ENCODE measurements at regions not wholly inside any gene's neighbourhood (a gene's known extent, or its start where the extent isn't known, plus 50 kb on each side); places are given as distances from the start of the nearest gene placed in this dataset.

DNA sequence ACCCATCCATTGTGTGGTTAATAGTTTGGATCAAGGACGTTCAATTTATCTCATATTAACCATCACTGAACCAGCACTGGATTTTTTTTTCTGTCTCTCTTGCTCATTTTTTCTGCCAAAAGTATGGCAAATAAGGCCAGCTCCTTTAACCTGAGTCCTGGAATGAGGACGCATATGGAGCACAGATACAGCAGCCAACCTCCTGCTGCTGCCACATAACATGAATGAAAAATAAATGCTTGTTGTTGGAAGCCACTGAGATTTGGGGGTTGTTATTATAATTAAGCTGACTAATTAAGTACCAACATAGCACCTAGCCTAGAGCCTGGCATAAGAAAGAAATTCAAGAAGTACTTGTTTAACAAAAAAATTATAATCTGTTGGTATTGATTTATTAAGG lies 335.3 kb upstream of the DUSP10 start:
- DNase-seq (ENCODE audit: low read depth) = no peak
- TF ChIP-seq, protein P1, sequence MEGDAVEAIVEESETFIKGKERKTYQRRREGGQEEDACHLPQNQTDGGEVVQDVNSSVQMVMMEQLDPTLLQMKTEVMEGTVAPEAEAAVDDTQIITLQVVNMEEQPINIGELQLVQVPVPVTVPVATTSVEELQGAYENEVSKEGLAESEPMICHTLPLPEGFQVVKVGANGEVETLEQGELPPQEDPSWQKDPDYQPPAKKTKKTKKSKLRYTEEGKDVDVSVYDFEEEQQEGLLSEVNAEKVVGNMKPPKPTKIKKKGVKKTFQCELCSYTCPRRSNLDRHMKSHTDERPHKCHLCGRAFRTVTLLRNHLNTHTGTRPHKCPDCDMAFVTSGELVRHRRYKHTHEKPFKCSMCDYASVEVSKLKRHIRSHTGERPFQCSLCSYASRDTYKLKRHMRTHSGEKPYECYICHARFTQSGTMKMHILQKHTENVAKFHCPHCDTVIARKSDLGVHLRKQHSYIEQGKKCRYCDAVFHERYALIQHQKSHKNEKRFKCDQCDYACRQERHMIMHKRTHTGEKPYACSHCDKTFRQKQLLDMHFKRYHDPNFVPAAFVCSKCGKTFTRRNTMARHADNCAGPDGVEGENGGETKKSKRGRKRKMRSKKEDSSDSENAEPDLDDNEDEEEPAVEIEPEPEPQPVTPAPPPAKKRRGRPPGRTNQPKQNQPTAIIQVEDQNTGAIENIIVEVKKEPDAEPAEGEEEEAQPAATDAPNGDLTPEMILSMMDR (IDR thresholded peaks at IDR 0.05; ENCODE audit: control insufficient read depth, extremely low read depth, insufficient read depth) = no peak
- H3K4me3 ChIP-seq (ENCODE audit: low read depth, low read length) = no peak overlapping the region

DNA sequence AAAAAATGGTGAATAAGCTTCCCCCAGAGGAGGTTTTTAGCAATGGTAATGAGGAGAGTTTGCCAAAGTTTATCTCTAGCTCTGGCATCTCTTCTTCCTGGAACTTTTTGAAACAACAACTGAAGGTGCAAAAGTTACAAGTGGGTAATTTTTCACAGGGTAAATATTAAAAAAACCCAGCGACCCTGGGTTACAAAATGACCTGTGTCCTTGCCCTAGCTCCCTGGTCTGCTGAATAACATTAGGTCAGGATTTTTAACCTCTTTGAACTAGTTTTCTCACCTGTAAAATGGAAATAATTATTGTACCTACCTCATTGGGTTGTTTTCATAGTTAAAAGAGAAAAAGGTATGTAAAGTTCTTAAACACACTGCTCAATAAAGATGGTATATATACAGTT lies 332.4 kb upstream of the DUSP10 start:
- TF ChIP-seq, protein P1 (IDR thresholded peaks at IDR 0.05; ENCODE audit: control insufficient read depth, extremely low read depth, insufficient read depth) = no peak
- no peak for DNase-seq (ENCODE audit: low read depth)
- no peak overlapping the region for H3K4me3 ChIP-seq (ENCODE audit: low read depth, low read length)

DNA sequence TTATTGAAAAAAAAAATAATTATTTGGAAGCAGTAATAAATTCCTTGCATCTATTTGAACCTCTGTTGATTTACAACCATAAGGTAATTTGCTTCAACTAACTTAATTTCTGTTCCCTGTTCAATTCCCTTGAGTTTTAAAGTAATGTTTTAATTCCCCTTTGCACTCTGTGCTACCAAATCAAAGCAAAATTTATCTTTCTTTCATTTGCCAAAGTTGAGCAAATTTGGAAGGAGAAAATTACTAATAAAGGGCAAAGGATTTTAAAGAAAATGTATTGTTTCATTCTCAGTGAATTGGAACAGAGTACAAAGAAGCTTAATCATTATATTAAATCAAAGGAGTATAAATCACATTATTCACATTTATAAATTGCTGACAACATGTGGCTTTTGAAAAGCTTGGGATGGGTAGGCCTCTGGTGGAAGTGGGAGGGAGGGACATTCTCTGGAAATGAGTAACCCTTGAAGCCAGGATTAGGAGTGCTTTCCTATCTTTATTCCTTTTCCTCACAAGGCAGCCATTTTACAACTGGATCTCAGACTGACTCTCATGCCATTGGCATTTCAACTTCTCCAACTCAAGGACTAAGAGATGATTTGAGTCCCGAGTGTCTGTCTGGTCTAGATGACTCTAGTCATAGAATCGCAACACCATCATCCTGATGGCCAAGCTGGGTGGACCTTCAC lies 331.6 kb upstream of the DUSP10 start:
- TF ChIP-seq, protein P1 (IDR thresholded peaks at IDR 0.05; ENCODE audit: control insufficient read depth, extremely low read depth, insufficient read depth) = no peak
- DNase-seq (ENCODE audit: low read depth) = no peak
- no peak overlapping the region for H3K4me3 ChIP-seq (ENCODE audit: low read depth, low read length)

DNA sequence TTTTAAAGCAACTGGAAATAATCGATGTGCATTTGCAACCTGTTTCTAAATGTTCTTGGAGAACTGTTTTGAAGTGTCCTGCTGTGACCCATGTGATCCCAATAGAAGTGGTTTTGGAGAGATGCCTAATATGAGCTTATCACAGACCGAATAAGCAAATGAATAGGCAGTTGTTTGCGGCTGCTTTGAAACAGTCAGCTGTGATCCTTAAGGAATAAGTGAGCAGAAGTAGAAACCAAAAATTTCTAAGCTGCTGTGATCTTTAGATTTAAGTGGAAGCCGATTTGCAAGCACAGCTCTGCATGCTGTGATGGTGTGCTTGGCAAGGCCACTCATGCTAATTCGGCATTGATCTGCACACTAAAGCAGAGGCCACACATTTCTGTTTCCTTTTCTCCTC lies 329.5 kb upstream of the DUSP10 start:
- TF ChIP-seq, protein P1 (IDR thresholded peaks at IDR 0.05; ENCODE audit: control insufficient read depth, extremely low read depth, insufficient read depth) = no peak
- no peak overlapping the region for H3K4me3 ChIP-seq (ENCODE audit: low read depth, low read length)
- peak; percentile 36 for DNase-seq (ENCODE audit: low read depth)

DNA sequence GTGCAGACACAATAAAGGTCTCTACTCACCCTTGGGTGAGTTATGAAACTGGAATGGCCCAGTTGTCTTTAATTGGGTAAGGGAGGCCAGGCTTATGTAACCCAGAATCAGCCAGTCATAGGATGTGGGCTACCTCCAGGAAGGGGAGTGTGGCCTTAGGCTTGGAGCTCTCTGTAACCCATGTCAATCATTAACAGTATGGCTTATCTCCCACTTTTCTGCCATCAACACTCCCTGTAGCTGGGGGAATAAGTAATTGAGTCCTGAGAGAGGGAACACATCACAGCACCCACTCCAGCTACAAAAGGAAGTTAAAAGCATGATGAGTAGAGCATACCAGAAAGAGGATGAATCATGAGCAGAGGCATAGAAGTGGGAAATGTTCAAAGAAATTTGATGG lies 327.0 kb upstream of the DUSP10 start:
- no peak for DNase-seq (ENCODE audit: low read depth)
- TF ChIP-seq, protein P1 (IDR thresholded peaks at IDR 0.05; ENCODE audit: control insufficient read depth, extremely low read depth, insufficient read depth) = no peak
- H3K4me3 ChIP-seq (ENCODE audit: low read depth, low read length) = no peak overlapping the region

DNA sequence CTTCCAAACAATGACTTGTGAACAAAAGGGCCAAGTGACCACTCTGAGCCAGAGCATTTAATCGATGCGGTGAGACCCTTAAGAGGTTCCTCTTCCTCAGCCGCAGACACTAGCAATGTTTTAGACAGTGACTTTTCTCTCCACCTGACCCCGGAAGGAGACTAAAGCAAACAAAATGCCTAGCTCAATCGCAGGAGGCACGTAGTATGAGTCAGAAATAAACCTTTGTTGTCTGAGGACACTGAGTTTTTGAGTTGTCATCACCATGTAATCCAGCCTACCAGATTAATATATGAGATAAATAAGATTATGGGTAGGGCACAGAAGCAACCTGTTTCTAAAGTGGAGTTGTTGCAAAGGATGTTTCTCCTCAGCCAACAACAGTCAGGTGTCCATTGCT lies 326.2 kb upstream of the DUSP10 start:
- no peak overlapping the region for H3K4me3 ChIP-seq (ENCODE audit: low read depth, low read length)
- TF ChIP-seq, protein P1 (IDR thresholded peaks at IDR 0.05; ENCODE audit: control insufficient read depth, extremely low read depth, insufficient read depth) = no peak
- DNase-seq (ENCODE audit: low read depth) = peak; percentile 11

DNA sequence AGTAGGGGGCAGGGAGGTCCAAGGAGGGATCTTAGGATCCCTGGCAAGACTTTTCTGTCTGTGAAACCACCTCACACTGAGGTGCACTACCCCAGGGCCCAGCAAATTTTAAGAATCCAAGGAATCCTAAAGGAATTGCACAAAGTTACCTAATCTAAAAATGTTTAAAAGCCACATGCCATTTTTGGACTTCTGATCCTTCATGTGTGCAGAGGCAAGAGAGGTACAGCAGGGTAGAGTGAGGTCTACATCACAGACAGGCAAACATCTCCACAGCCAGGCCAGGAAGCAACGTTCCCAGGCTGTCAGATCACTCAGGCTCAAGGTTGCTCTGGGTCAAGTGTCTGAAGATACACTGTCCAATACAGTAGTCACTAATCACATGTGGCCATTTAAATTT lies 324.6 kb upstream of the DUSP10 start:
- no peak for DNase-seq (ENCODE audit: low read depth)
- H3K4me3 ChIP-seq (ENCODE audit: low read depth, low read length) = no peak overlapping the region
- TF ChIP-seq, protein P1 (IDR thresholded peaks at IDR 0.05; ENCODE audit: control insufficient read depth, extremely low read depth, insufficient read depth) = no peak
